ENCODE measurements at regions not wholly inside any gene's neighbourhood (a gene's known extent, or its start where the extent isn't known, plus 50 kb on each side); places are given as distances from the start of the nearest gene placed in this dataset.

- H3K4me1 ChIP-seq (replicated peaks) = no peaks in the 10 kb centered on the region
- no peak overlapping the region for H3K4me3 ChIP-seq
- intact Hi-C loops (cut with DNase I) = no loop called here
- H3K36me3 ChIP-seq = no peaks in the 10 kb centered on the region
- no peaks in the 10 kb centered on the region for H3K27me3 ChIP-seq (replicated peaks; ENCODE audit: insufficient read depth)
- no peak overlapping the region for H3K27ac ChIP-seq
- 40% methylated on average over 1 of the region's 1 CpG for WGBS
- DNase-seq (ENCODE audit: low spot score) = no peak
- no peaks in the 10 kb centered on the region for H3K9me3 ChIP-seq
- TF ChIP-seq POLR2AphosphoS5 (IDR thresholded peaks at IDR 0.05) = no peak
- TF ChIP-seq, protein P1, sequence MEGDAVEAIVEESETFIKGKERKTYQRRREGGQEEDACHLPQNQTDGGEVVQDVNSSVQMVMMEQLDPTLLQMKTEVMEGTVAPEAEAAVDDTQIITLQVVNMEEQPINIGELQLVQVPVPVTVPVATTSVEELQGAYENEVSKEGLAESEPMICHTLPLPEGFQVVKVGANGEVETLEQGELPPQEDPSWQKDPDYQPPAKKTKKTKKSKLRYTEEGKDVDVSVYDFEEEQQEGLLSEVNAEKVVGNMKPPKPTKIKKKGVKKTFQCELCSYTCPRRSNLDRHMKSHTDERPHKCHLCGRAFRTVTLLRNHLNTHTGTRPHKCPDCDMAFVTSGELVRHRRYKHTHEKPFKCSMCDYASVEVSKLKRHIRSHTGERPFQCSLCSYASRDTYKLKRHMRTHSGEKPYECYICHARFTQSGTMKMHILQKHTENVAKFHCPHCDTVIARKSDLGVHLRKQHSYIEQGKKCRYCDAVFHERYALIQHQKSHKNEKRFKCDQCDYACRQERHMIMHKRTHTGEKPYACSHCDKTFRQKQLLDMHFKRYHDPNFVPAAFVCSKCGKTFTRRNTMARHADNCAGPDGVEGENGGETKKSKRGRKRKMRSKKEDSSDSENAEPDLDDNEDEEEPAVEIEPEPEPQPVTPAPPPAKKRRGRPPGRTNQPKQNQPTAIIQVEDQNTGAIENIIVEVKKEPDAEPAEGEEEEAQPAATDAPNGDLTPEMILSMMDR (IDR thresholded peaks at IDR 0.05) = peak in 1 of 4 experiments; percentile 18
- TF ChIP-seq POLR2A (IDR thresholded peaks at IDR 0.05) = no peak
Observed at GRCh38 chr7:27329909-27330308, 87.3 kb downstream of the EVX1 start.

DNA sequence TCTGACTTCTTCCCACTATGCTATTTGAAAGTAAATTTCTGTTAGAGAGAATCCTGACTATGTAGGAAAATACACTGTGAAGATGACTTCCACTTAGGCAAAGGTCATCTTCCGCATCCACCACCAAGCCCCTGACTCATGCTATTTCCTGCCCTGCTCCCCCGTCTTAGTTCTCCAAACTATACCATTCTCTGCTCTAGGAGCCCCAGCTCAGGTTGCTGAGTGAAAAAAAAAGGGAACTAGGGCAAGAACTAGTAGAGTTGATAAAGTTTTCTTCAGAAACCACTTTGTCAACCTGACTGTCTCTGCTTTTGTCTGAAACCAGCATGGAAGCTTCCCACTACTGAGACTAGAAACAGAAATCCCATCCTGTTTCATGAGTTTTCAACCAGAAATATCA, 96.9 kb downstream of the EVX1 start:
- Histone ChIP-seq H3K27me3 (replicated peaks; ENCODE audit: insufficient read depth) (no peaks in the 10 kb centered on the region), H3K27ac (no peak overlapping the region), H3K4me1 (replicated peaks) (no peaks in the 10 kb centered on the region), H3K4me3 (no peak overlapping the region), H3K9me3 (no peaks in the 10 kb centered on the region), H3K36me3 (no peaks in the 10 kb centered on the region)
- intact Hi-C loops (cut with DNase I) = no loop called here
- TF ChIP-seq, protein P1 (IDR thresholded peaks at IDR 0.05) = no peak
- TF ChIP-seq POLR2A (IDR thresholded peaks at IDR 0.05) (no peak), POLR2AphosphoS5 (IDR thresholded peaks at IDR 0.05) (no peak)
- 89% methylated on average over 2 of the region's 2 CpGs for WGBS
- no peak for DNase-seq (ENCODE audit: low spot score)

GRCh38 chr7:27344471-27344870, 101.9 kb downstream of the EVX1 start:
- H3K4me1 ChIP-seq (replicated peaks) = no peaks in the 10 kb centered on the region
- H3K27ac ChIP-seq = no peak overlapping the region
- H3K4me3 ChIP-seq = no peak overlapping the region
- H3K36me3 ChIP-seq = no peaks in the 10 kb centered on the region
- TF ChIP-seq POLR2AphosphoS5 (IDR thresholded peaks at IDR 0.05) (no peak), POLR2A (IDR thresholded peaks at IDR 0.05) (no peak)
- TF ChIP-seq, protein P1 (IDR thresholded peaks at IDR 0.05) = no peak
- intact Hi-C loops (cut with DNase I) = no loop called here
- no peaks in the 10 kb centered on the region for H3K9me3 ChIP-seq
- no peaks in the 10 kb centered on the region for H3K27me3 ChIP-seq (replicated peaks; ENCODE audit: insufficient read depth)
- DNase-seq (ENCODE audit: low spot score) = no peak

- H3K4me1 ChIP-seq (replicated peaks) = no peaks in the 10 kb centered on the region
- no peak for DNase-seq (ENCODE audit: low spot score)
- WGBS = 68% methylated on average over 3 of the region's 3 CpGs
- TF ChIP-seq POLR2A (IDR thresholded peaks at IDR 0.05) = no peak
- TF ChIP-seq POLR2AphosphoS5 (IDR thresholded peaks at IDR 0.05) = no peak
- TF ChIP-seq, protein P1 (IDR thresholded peaks at IDR 0.05) = no peak
- no peaks in the 10 kb centered on the region for H3K9me3 ChIP-seq
- no peak overlapping the region for H3K4me3 ChIP-seq
- intact Hi-C loops (cut with DNase I) = no loop called here
- no peaks in the 10 kb centered on the region for H3K27me3 ChIP-seq (replicated peaks; ENCODE audit: insufficient read depth)
- H3K36me3 ChIP-seq = no peaks in the 10 kb centered on the region
- H3K27ac ChIP-seq = no peak overlapping the region
Observed at GRCh38 chr7:27345164-27345887, 102.7 kb downstream of the EVX1 start.

- intact Hi-C loops (cut with DNase I) = no loop called here
- Histone ChIP-seq H3K4me1 (replicated peaks) (no peaks in the 10 kb centered on the region), H3K9me3 (no peaks in the 10 kb centered on the region), H3K27me3 (replicated peaks; ENCODE audit: insufficient read depth) (no peaks in the 10 kb centered on the region), H3K27ac (no peak overlapping the region), H3K4me3 (no peak overlapping the region), H3K36me3 (no peaks in the 10 kb centered on the region)
- TF ChIP-seq, protein P1 (IDR thresholded peaks at IDR 0.05) = no peak
- TF ChIP-seq POLR2A (IDR thresholded peaks at IDR 0.05) (no peak), POLR2AphosphoS5 (IDR thresholded peaks at IDR 0.05) (no peak)
- 70% methylated on average over 8 of the region's 8 CpGs for WGBS
- no peak for DNase-seq (ENCODE audit: low spot score)
Observed at GRCh38 chr7:27345997-27346396, 103.4 kb downstream of the EVX1 start.
